ENCODE measurements at regions not wholly inside any gene's neighbourhood (a gene's known extent, or its start where the extent isn't known, plus 50 kb on each side); places are given as distances from the start of the nearest gene placed in this dataset.

DNA sequence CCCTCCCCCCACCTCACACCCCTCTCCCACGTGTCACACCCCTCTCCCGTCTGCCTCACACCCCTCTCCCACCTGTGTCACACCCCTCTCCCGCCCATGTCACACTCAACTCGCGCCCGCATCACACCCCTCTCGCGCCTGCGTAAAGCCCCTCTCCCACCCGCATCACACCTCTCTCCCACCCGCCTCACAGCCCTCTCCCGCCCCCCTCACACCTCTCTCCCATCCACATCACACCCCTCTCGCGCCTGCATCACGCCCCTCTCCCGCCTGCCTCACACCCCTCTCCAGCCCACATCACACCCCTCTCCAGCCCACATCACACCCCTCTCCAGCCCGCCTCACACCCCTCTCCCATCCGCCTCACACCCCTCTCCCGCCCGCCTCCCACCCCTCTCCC, 173.5 kb upstream of the FOXD4L5 start:
- TF ChIP-seq CTCF (IDR thresholded peaks at IDR 0.05) = no peak
- no peak for TF ChIP-seq POLR2A (IDR thresholded peaks at IDR 0.05)

Data from esophagus squamous epithelium (tissue), 4 donors.